PC-9 (cell line): ENCODE measurements at regions not wholly inside any gene's neighbourhood (a gene's known extent, or its start where the extent isn't known, plus 50 kb on each side); places are given as distances from the start of the nearest gene placed in this dataset.
"Not testable (repeated sequence)": the region's sequence is repeated elsewhere in the genome, so short reads cannot be mapped to it uniquely, and the experiment has no call there.

Source experiments
- BruUV-seq: library from RNA; stranded (reverse); fragments of 400-500 nt; replicated peaks from 2 replicates; lab custom pipeline; 2021; lab: Mats Ljungman, UMichigan
- CTCF ChIA-PET: fragments of 300-600 bp; sonication (Branson Sonifier 250); formaldehyde crosslinking; loops from one replicate; lab custom pipeline; 2022; ENCODE audit warnings: antibody characterized with exemption; lab: Charles Lee
- POLR2A ChIA-PET: fragments of 300-600 bp; sonication (Branson Sonifier 250); formaldehyde crosslinking; loops from one replicate; lab custom pipeline; 2022; ENCODE audit warnings: antibody characterized with exemption; ENCODE audit not compliant: unreplicated experiment; lab: Charles Lee
- DNase-seq, 2 experiments: peaks; one replicate each; pipeline versions ENCODE4 v3.0.0 to v3.0.0-alpha.2; 2015 to 2022; ENCODE audit warnings: mixed read lengths in 1 of 2
- H2AFZ ChIP-seq: fragments of 200-600 bp; sonication (generic); 2 replicates; pipeline ENCODE4 v1.8.1; 2017; ENCODE audit warnings: antibody characterized with exemption
- H3F3A ChIP-seq: fragments of 200-600 bp; sonication (generic); 2 replicates; pipeline ENCODE4 v1.8.1; 2017; ENCODE audit warnings: antibody characterized with exemption, mild to moderate bottlenecking, low read depth; ENCODE audit not compliant: insufficient read depth
- H3K27ac ChIP-seq: fragments of 200-600 bp; sonication (generic); 2 replicates; pipeline ENCODE4 v1.6.1; 2016; ENCODE audit warnings: mixed run types
- H3K27me3 ChIP-seq: fragments of 200-600 bp; sonication (generic); 2 replicates; pipeline ENCODE4 v1.6.1; 2016; ENCODE audit warnings: low read depth, mixed run types; ENCODE audit not compliant: insufficient read depth
- H3K36me3 ChIP-seq: fragments of 200-600 bp; sonication (generic); 2 replicates; pipeline ENCODE4 v1.6.1; 2016; ENCODE audit warnings: low read depth, mixed run types
- H3K4me1 ChIP-seq: fragments of 200-600 bp; sonication (generic); replicated peaks from 2 replicates; pipeline ENCODE4 v1.6.1; 2016; ENCODE audit warnings: mixed run types; ENCODE audit not compliant: insufficient read depth
- H3K4me2 ChIP-seq: fragments of 200-600 bp; sonication (generic); 2 replicates; pipeline ENCODE4 v1.6.1; 2017; ENCODE audit warnings: mixed run types
- H3K4me3 ChIP-seq: fragments of 200-600 bp; sonication (generic); 2 replicates; pipeline ENCODE4 v1.6.1; 2016; ENCODE audit warnings: mixed run types
- H3K79me2 ChIP-seq: fragments of 200-600 bp; sonication (generic); 2 replicates; pipeline ENCODE4 v1.6.1; 2017; ENCODE audit warnings: low read depth, mixed run types
- H3K9me2 ChIP-seq: fragments of 200-600 bp; sonication (generic); 2 replicates; pipeline ENCODE4 v1.8.1; 2017; ENCODE audit warnings: mild to moderate bottlenecking; ENCODE audit not compliant: insufficient read depth
- H3K9me3 ChIP-seq: fragments of 200-600 bp; sonication (generic); 2 replicates; pipeline ENCODE4 v1.8.1; 2016; ENCODE audit warnings: low read depth; ENCODE audit not compliant: insufficient read depth
- H4K20me1 ChIP-seq: fragments of 200-600 bp; sonication (generic); 2 replicates; pipeline ENCODE4 v1.8.1; 2017; ENCODE audit not compliant: insufficient read depth
- EZH2 ChIP-seq: fragments of 200-600 bp; sonication (generic); IDR thresholded peaks from 2 replicates; pipeline ENCODE4 v1.8.0; 2017; ENCODE audit warnings: antibody characterized with exemption, low read depth
- intact Hi-C: fragments of 100-400 bp; cut with micrococcal nuclease; formaldehyde crosslinking; loops from one replicate; pipeline ENCODE4 v1.10.0; 2022; ENCODE audit not compliant: unreplicated experiment
- TF ChIP-seq, protein P1 (sequence below): fragments of 200-600 bp; sonication (generic); conservative IDR thresholded peaks from 2 replicates; pipeline ENCODE4 v1.6.1; 2017; ENCODE audit warnings: mixed run types, antibody characterized with exemption, mild to moderate bottlenecking, moderate library complexity

DNA sequence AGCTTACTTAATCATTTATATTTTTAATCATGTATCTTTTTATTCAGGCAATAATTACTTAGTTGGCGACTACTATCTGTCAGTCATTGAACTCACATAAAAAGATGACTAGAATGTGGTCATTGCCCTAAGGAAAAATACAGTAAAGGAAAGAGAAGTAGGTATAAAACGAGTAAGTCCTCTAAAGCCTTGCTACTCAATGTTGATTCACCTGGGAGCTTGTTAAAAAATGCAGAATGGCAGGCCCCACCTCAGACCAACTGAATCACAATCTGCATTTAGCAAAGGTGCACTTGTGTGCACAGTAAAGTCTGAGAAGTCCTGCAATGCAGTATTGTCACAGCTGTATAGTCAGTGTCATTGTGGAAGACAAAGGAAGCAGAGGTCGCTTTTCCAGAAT is 592.4 kb downstream of the CSNK1G3 start:
- Histone ChIP-seq H3K36me3 (no peaks in the 10 kb centered on the region), H3K9me3 (no peaks in the 10 kb centered on the region), H3K27me3 (no peaks in the 10 kb centered on the region), H4K20me1 (no peaks in the 10 kb centered on the region), H3K4me3 (no peak overlapping the region), H3F3A (no peaks in the 10 kb centered on the region), H3K9me2 (no peaks in the 10 kb centered on the region), H3K4me2 (no peak overlapping the region), H3K79me2 (no peaks in the 10 kb centered on the region), H2AFZ (no peak overlapping the region), H3K27ac (no peak overlapping the region), H3K4me1 (no peaks in the 10 kb centered on the region)
- CTCF ChIA-PET, result no interaction called here
- intact Hi-C loops, result no loop called here
- no TSS peak for BruUV-seq
- TF ChIP-seq, protein P1, sequence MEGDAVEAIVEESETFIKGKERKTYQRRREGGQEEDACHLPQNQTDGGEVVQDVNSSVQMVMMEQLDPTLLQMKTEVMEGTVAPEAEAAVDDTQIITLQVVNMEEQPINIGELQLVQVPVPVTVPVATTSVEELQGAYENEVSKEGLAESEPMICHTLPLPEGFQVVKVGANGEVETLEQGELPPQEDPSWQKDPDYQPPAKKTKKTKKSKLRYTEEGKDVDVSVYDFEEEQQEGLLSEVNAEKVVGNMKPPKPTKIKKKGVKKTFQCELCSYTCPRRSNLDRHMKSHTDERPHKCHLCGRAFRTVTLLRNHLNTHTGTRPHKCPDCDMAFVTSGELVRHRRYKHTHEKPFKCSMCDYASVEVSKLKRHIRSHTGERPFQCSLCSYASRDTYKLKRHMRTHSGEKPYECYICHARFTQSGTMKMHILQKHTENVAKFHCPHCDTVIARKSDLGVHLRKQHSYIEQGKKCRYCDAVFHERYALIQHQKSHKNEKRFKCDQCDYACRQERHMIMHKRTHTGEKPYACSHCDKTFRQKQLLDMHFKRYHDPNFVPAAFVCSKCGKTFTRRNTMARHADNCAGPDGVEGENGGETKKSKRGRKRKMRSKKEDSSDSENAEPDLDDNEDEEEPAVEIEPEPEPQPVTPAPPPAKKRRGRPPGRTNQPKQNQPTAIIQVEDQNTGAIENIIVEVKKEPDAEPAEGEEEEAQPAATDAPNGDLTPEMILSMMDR, result no peak
- TF ChIP-seq EZH2, result no peak
- no peak for DNase-seq
- POLR2A ChIA-PET, result no interaction called here

DNA sequence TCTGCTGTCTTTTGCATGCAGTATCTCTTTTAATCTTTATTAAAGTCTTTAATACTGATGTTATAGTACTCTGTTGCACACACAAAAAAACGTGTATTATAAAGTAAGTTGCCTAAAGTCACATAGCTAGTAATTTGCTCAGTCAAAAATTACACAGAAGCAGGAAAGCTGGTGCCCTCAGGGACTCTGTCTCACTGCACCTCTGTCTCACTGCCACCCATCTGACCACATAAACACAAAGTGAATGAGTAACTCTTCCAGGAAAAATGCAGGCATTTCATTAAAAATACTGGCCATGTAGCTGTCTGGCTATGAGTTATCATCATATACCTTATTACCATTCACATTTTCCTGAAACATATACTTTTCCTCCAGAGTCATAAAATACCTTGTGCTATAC is 591.7 kb downstream of the CSNK1G3 start:
- no peaks in the 10 kb centered on the region for H3K36me3 ChIP-seq
- H3K27ac ChIP-seq, result no peak overlapping the region
- no peak overlapping the region for H3K4me3 ChIP-seq
- BruUV-seq, result no TSS peak
- H3K4me2 ChIP-seq, result no peak overlapping the region
- no peaks in the 10 kb centered on the region for H3K27me3 ChIP-seq
- no peaks in the 10 kb centered on the region for H3K9me3 ChIP-seq
- no peak overlapping the region for H2AFZ ChIP-seq
- ChIA-PET CTCF (no interaction called here), POLR2A (no interaction called here)
- H3K9me2 ChIP-seq, result no peaks in the 10 kb centered on the region
- intact Hi-C loops, result no loop called here
- H3K4me1 ChIP-seq, result no peaks in the 10 kb centered on the region
- no peaks in the 10 kb centered on the region for H3K79me2 ChIP-seq
- no peak for DNase-seq
- H3F3A ChIP-seq, result no peaks in the 10 kb centered on the region
- TF ChIP-seq, protein P1, result no peak
- TF ChIP-seq EZH2, result no peak
- H4K20me1 ChIP-seq, result no peaks in the 10 kb centered on the region

DNA sequence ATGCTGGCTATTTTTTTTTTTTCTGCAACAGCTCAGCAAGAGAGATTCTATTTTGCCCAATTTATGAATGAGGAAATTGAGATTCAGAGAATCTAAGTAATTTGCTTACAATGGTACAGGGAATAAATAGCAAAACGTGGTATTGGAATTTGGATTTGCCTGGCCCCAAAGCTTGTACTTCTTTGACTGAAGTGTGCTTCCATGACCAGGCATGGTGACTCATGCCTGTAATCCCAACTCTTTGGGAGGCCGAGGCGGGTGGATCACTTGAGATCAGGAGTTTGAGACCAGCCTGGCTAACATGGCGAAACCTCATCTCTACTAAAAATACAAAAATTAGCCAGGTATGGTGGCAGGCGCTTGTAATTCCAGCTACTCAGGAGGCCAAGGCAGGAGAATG is 591.1 kb downstream of the CSNK1G3 start:
- H2AFZ ChIP-seq, BruUV-seq, intact Hi-C loops, H3K9me3 ChIP-seq, H3K9me2 ChIP-seq, H3K27ac ChIP-seq, H3K4me1 ChIP-seq, H3K79me2 ChIP-seq, CTCF ChIA-PET, DNase-seq, H3F3A ChIP-seq, H3K4me2 ChIP-seq, H4K20me1 ChIP-seq, H3K4me3 ChIP-seq, H3K27me3 ChIP-seq, H3K36me3 ChIP-seq, POLR2A ChIA-PET: not testable (repeated sequence)

GRCh38 chr5:124102486-124102885 is 590.5 kb downstream of the CSNK1G3 start:
- Histone ChIP-seq H3K4me2 (no peak overlapping the region), H3K9me2 (no peaks in the 10 kb centered on the region), H3K27me3 (no peaks in the 10 kb centered on the region), H3K79me2 (no peaks in the 10 kb centered on the region), H3K9me3 (no peaks in the 10 kb centered on the region), H3K36me3 (no peaks in the 10 kb centered on the region), H3K4me1 (no peaks in the 10 kb centered on the region), H3K27ac (no peak overlapping the region), H4K20me1 (no peaks in the 10 kb centered on the region), H3K4me3 (no peak overlapping the region), H3F3A (no peaks in the 10 kb centered on the region), H2AFZ (no peak overlapping the region)
- no peak for DNase-seq
- intact Hi-C loops, result no loop called here
- no TSS peak for BruUV-seq
- POLR2A ChIA-PET, result no interaction called here
- CTCF ChIA-PET, result no interaction called here
- TF ChIP-seq, protein P1, result no peak
- no peak for TF ChIP-seq EZH2
